ENCODE measurements at regions not wholly inside any gene's neighbourhood (a gene's known extent, or its start where the extent isn't known, plus 50 kb on each side); places are given as distances from the start of the nearest gene placed in this dataset.

- TF ChIP-seq CTCF (IDR thresholded peaks at IDR 0.05; ENCODE audit: control insufficient read depth, extremely low read depth, insufficient read depth), result no peak
- H3K4me3 ChIP-seq (ENCODE audit: low read depth, low read length), result no peak overlapping the region
- DNase-seq (ENCODE audit: low read depth), result no peak
Measured at GRCh38 chr20:40331249-40331648, 357.8 kb downstream of the MAFB start.

- H3K4me3 ChIP-seq (ENCODE audit: low read depth, low read length), result no peak overlapping the region
- TF ChIP-seq CTCF (IDR thresholded peaks at IDR 0.05; ENCODE audit: control insufficient read depth, extremely low read depth, insufficient read depth), result no peak
- no peak for DNase-seq (ENCODE audit: low read depth)
Measured at GRCh38 chr20:40329321-40329720, 359.7 kb downstream of the MAFB start.

- no peak for TF ChIP-seq CTCF (IDR thresholded peaks at IDR 0.05; ENCODE audit: control insufficient read depth, extremely low read depth, insufficient read depth)
- DNase-seq (ENCODE audit: low read depth), result no peak
- H3K4me3 ChIP-seq (ENCODE audit: low read depth, low read length), result no peak overlapping the region
Measured at GRCh38 chr20:40326784-40327183, 362.3 kb downstream of the MAFB start.

GRCh38 chr20:40325006-40325568 is 363.9 kb downstream of the MAFB start:
- TF ChIP-seq CTCF (IDR thresholded peaks at IDR 0.05; ENCODE audit: control insufficient read depth, extremely low read depth, insufficient read depth), result no peak
- DNase-seq (ENCODE audit: low read depth), result no peak
- H3K4me3 ChIP-seq (ENCODE audit: low read depth, low read length), result no peak overlapping the region

- no peak for TF ChIP-seq CTCF (IDR thresholded peaks at IDR 0.05; ENCODE audit: control insufficient read depth, extremely low read depth, insufficient read depth)
- H3K4me3 ChIP-seq (ENCODE audit: low read depth, low read length), result no peak overlapping the region
- no peak for DNase-seq (ENCODE audit: low read depth)
Measured at GRCh38 chr20:40323361-40323794, 365.7 kb downstream of the MAFB start.

- DNase-seq (ENCODE audit: low read depth), result no peak
- no peak overlapping the region for H3K4me3 ChIP-seq (ENCODE audit: low read depth, low read length)
- TF ChIP-seq CTCF (IDR thresholded peaks at IDR 0.05; ENCODE audit: control insufficient read depth, extremely low read depth, insufficient read depth), result no peak
Measured at GRCh38 chr20:40322941-40323340, 366.1 kb downstream of the MAFB start.

- no peak for TF ChIP-seq CTCF (IDR thresholded peaks at IDR 0.05; ENCODE audit: control insufficient read depth, extremely low read depth, insufficient read depth)
- no peak for DNase-seq (ENCODE audit: low read depth)
- no peak overlapping the region for H3K4me3 ChIP-seq (ENCODE audit: low read depth, low read length)
Measured at GRCh38 chr20:40320517-40321011, 368.5 kb downstream of the MAFB start.
